HTR-8/SVneo (cell line): ENCODE measurements at regions not wholly inside any gene's neighbourhood (a gene's known extent, or its start where the extent isn't known, plus 50 kb on each side); places are given as distances from the start of the nearest gene placed in this dataset.

Source experiments
- DNase-seq: peaks from one replicate; pipeline ENCODE4 v3.0.0; 2011; ENCODE audit warnings: low spot score, mixed read lengths; ENCODE audit not compliant: insufficient read length
- FAIRE-seq: peaks from 2 replicates; lab custom pipeline; 2011; peaks lifted over from hg19 to GRCh38; lab: Jason Lieb, UNC

DNA sequence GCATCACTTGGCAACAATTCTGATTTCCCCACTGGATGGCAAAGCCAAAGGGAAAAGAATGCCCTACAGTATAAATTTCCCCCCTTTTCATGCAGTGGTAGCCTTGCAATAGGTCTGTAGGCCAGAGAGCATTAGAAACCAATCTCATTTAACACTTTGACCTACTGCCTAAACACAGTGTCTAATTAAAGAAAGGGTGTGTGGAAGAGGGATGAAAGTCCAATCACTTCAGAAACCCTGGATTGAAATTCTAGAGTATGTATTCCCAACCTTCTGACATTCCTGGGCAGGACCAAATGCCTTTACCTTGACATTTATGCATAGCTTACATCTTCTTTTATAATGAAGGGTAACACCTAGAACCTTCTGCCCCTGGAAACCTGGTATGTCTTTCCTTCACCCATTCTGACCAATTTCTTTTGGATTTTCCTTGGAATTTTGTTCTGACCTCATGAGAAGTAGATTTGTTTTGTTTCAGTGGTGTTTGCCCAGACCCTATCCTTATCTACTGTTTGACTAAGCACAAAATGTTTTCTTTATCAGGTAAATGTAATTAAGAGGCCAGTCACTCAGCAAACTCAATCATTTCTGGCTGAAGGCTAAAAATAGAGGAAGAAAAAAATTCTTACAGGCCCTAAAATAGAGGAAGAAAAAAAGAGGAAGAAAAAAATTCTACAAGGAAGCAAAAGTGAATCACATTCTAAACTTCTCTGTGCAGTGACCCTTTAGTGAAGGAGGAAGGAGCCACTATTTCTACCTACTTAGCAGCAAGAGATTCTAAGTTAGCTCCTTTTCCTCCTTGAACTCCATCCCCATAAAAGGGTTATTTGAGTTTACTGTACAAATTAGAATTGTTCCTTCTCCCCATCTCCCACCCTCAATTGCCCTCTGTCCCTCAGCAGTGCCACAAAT, 129.5 kb upstream of the DSCAM start:
- DNase-seq (no peak), FAIRE-seq (no peak)

DNA sequence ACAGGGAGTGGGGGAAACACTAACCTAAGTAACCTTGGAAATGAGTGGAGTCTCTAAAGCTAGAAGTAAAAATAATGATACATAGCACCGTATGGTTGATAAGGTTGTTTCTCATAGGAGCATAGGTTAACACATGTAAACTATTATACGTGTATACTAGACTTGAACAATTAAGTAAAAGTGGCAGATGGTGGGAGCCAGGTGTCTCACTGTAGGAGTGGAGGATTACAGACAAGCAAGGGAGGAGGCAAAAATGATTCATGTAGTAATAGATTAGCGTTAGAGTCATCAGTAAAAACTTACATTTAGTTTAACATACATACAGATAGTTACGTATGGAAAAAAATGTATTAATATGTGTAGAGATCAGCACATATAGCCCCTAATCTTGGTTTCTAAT, 138.4 kb upstream of the DSCAM start:
- no peak for FAIRE-seq
- DNase-seq: no peak

DNA sequence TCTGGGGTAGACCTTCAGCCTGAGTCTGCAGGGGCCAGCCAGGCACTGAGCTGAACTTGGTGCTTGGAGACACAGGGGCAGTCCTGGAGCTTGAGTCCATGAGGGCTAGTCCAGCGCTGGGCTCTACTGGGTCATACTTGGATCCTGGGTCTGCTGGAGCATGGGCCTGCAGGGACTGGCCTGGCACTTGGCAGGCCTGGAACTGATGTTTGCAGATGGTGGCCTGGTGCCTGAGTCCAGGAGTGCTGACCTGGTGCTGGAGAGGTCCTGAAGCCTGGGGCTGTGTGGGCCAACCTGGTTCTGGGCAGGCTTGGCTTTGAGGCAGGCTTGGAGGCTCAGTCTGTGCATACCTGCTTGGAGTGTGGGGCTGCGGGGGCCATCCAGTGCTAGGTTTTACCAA, 143.4 kb upstream of the DSCAM start:
- DNase-seq (no peak), FAIRE-seq (no peak)

DNA sequence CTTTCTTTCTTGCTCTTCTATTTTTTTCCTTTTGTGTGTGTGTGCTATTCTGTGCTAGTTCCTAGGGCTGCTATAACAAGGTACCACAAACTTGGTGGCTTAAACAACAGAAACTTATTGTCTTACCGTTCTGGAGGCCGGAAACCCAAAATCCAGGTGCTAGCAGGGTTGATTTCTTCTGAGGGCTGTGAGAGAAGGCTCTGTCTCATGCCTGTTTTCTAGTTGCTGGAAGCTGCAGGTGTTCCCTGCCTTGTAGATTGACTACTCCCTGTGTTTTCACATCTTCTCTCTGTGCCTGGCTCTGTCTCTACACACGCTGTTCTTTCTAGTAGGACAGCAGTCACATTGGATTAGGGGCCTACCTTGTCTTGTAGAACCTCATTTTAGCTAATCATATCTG, 150.9 kb upstream of the DSCAM start:
- DNase-seq (no peak), FAIRE-seq (no peak)

DNA sequence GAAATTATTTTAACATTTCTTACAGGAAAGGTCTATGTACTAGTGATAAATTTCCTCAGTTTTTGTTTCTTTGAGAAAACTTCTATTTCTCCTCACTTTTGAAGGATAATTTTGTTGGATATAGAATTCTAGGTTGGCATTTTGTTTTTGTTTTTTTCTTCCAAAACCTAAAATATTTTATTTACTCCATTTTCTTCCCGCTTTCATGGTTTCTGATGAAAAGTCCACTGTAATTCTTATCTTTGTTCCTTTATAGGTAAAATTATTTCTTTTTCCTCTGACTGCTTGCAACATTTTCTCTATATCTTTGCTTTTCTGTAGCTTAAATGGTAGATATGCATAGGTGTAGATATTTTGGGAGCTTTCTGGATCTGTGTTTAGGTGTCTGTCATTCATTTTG, 153.9 kb upstream of the DSCAM start:
- DNase-seq (no peak), FAIRE-seq (no peak)

DNA sequence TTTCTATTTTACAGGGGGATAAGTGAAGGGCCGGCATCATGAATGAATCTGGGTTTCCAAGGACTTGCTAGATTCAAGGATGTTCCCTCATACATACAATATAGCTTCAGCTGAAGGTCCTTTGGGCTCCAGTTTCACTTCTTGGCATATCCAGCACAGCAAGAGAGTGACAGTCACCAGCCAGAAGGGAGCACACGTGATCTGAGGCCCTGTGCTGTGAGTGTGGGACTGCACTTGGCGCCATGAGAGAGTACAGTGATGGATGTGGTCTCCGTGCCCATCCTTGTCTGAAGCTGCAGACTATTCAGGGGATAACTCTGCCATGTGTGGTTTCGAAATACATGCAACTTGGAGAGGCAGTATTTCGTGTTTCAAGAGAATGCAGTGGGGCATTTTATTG, 159.7 kb upstream of the DSCAM start:
- FAIRE-seq: no peak
- DNase-seq: no peak

DNA sequence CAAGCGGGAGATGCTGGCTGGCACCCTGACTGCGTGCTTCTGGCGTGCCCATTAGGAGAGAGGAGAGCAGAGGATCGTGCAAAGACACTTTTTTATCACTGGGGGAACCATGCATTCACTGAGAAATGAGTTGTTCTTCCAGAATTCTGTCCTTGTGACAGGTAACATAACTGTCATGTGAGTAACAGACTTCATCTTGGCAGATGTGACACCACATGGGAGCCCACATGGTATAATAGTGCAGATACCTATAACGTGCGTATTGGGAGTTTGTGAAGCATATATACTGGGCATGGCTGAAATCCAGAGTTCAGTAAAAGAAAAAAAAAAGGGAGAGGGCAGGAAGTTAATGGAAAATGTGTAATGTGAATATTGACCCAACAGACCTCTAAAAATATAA, 159.6 kb upstream of the BACE2 start:
- no peak for DNase-seq

DNA sequence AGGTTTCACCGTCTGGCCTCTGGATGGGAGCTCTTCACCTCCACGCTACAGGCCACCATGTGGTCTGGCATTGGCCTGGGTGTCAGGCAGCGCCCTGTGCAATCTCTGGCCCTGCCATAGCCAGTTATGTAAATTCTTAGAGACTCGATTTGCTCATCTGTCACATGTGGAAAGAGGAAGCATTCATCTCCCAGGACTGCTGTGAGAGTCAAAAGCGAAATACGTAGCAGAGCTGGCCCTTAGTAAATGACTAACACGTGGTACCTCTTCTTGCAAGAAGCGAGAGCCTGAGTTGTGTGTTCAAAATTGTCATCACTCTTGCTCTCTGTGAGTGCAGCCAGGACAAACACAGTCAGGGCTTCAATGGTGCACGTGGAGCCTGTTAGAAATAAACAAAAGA, 159.0 kb upstream of the BACE2 start:
- DNase-seq (no peak), FAIRE-seq (no peak)

More for the DNA sequence above, 159.6 kb upstream of the BACE2 start:
- FAIRE-seq: no peak

DNA sequence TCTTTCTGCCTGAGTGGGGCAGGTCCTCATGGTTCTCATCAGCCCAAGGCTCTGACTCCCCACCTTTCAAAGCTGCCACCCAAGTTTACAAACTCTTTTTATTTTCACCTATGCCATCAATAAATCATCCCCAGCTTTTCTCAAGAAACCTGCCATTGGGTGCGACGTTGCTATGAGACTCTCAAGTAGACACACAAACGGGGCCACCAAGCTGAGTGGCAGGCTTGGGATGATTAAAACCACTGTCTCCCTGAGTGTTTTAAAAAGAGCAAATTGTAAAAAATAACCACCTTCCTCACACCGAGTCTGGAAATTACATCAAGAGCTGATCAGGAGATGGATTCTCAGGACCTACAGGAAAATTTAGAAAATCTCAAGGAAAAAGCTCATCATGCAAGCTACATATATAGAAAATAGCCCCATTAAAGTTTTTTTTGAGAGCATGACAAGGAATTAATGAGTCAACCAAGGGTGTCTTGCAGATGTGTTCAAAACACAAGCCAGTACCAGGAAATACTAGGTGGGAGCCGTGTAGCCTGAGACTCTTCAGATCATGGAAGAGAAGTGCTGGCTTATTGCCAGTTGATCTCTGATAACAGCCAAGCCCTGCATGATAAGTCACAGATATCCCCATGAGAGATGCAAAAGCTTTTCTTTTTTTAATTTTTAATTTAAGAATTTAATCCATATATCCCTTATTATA, 158.4 kb upstream of the BACE2 start:
- DNase-seq: no peak
- no peak for FAIRE-seq

DNA sequence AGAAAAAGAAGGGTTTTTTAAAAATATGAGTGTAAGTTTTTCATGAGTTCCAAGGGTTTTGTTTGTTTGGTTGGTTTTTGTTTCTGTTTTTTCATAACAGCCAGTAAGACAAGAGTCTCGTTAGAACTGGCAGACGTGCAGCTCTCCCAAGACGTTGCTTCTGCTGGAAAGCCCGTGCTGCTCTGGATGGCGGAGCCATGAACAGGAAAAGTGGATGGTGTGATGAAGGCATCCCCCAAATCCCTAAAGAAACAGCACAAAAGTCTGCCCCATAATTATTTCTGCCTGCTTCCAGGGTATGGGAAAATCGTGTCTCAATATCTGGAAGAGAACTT, 157.9 kb upstream of the BACE2 start:
- DNase-seq (no peak), FAIRE-seq (no peak)

DNA sequence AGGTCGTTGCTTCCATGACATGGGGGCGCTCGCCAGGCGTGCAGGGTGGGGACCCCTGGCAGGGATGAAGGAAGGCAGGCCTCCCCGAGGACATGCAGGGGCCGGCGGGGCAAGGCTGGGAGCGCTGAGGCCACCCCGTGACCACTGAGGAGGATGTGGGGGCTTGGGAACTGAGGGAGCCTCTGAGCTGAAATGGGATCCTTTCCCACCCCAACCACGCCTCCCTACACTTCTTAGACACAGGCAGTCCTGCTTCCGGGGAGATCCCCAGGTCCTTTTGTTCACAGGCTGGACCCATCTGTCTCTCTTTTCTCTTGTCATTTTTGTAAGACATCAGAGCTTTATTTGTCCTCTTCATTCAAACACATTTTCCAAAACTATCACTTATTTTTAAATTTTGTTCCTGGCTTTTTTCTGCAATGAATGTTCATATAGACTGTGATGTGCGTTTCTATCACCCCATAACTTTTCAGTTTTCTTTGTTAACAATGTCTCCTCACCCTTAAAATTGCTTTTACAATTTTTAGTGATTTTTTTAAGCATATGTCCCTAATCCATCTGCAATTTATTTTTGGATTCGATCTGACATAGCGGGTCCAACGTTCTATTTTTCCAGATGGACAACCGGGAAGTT, 156.7 kb upstream of the BACE2 start:
- DNase-seq: no peak
- FAIRE-seq: no peak

DNA sequence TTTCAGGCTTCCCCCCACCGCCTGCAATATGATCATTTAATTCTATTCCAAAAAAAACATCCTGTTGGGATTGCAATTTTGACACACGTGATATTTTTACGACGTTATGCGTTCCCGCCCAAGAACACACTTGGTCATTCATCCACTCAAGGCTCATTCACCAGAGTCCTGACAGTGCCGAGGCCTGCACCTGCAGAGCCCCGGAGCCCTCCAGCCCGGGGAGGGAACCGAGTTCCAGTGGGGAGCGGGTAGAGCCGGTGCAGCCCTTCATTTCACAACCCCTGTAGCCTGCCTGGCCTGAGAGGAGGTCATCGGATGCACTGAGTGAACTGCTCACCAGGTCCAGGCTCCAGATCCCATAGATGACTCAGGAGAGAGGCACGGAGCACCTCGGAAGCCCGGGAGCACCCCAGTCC, 156.0 kb upstream of the BACE2 start:
- DNase-seq: no peak
- FAIRE-seq: no peak

DNA sequence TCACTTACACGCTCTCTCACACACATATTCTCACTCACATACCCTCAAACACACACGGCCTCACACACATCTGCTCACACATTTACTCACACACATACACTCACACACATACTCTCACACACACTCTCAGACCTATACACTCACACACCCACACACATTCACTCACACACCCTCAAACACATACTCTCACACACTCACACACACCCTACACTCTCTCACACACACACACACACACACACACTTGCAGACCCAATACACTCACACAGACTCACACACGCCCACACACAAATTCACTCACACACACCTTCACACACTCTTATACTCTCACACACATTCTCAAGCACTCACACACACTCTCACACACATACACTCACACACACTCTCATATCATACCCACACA, 155.5 kb upstream of the BACE2 start:
- no peak for DNase-seq
- FAIRE-seq: no peak

DNA sequence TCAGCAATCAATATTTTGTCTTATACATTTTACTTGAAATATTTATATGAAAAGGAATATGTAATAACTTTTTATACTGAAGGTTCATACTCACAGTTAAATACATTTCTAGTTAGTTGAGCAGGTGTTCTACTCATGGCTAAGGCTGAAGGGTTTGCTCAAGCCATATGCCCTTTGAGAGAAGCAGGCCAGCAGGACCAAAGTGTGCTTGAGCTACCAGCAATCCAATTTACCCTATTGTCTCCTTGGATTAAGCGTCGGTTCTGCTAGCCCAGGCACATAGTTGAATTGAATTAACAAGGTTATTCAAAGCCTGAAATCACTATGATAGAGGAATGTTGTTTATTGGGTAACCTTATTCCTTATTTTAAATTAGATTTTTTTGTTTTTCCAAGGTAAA, 151.5 kb upstream of the BACE2 start:
- FAIRE-seq (no peak), DNase-seq (no peak)

DNA sequence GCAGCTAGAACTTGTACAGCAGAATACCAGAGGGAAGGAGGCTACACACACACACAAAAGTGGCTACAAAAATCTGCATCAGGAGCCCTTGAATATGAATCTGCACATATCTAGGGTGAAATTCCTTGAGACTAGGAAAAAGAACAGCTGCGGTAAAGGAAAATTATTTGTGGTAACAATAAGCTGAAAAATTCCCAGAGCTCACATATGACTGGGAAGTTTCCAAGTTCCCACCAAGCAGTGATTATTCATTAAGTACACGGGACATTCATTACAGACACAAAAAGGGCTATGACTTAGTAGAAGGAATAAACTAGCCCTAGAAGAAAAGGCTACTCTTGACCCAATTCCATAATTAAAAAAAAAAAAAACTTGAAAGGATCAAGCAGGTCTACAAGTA, 149.5 kb upstream of the BACE2 start:
- FAIRE-seq: no peak

DNA sequence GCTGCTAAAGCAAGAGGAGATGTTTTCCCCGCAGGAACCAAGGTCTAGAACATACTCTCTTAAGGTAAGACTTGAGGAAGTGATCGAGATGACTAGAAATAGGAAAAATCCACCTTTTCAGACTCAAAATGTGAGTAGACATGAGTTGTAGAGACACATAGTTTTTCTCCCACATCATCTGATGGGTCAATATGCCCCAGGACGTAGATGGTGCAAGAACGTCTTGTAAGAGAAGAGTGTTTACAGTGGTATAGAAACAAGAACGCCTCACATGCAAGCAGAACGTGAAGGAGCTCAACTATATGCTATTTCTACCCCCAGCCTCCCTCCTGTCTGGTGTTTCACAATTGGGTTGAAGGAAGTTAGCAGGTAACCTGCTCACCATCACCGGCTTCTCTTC, 144.0 kb upstream of the BACE2 start:
- no peak for DNase-seq
- no peak for FAIRE-seq

More for the DNA sequence above, 149.5 kb upstream of the BACE2 start:
- DNase-seq: no peak

DNA sequence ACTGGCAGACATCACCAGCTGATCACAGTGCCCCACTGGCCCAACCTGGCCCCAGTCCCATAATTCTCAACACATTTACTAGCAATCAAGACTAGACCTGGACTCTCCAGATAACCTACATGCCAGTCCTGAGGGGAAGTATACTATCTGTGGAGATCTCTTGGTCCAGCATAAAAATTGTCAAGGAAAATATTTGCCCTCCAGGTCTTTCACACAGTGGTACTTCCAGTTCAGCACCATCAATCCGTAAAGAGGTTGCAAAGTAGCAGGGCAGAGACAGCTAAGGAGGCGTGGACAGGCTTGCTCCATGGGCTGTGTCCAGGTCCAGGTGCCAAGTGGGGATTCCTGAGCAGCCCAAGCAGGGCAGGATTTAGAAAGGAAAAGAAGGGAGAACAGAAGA, 143.6 kb upstream of the BACE2 start:
- DNase-seq (no peak), FAIRE-seq (no peak)

DNA sequence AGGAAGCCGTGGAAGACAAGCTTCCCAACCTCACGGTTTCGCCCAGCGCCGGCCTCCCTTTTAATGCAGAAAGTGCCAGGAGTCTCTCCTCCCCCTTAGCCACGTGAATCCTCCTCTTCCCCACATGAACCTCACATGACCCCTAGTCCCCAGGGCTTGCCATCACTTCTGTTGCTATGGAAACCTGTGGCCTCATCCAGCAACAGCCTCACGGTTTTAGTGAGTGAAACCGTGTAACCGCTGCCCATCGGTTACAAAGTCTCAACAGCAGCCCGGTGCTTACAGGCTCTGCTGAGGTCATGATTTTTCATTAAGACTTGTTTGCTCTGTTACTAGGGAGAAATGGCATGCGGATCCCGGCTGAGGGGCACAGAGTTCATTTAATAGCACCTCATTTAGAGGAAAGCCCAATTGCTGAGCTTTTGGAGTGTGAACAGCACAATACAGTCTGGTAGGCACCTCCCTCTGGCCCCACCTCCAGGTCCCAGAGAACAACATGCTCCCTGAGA, 143.2 kb upstream of the BACE2 start:
- DNase-seq (no peak), FAIRE-seq (no peak)

DNA sequence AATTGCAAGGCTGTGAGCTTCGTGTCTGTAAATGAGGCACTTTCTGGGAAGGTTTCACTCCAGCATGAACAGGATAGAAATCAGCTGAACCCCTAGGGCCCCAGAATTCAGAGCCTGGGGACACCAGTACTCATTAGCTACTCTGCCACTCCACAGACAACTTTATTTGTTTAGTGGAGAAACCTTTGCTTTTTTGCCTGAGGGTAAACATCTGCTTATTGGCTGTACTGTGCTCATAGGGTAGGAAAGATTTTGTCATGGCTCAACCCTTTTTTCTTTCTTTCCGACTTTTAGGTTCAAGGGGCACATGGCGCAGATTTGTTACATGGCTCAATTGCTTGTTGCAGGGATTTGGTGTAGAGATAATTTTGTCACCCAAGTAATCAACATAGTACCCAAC, 138.4 kb upstream of the BACE2 start:
- DNase-seq (no peak), FAIRE-seq (no peak)

DNA sequence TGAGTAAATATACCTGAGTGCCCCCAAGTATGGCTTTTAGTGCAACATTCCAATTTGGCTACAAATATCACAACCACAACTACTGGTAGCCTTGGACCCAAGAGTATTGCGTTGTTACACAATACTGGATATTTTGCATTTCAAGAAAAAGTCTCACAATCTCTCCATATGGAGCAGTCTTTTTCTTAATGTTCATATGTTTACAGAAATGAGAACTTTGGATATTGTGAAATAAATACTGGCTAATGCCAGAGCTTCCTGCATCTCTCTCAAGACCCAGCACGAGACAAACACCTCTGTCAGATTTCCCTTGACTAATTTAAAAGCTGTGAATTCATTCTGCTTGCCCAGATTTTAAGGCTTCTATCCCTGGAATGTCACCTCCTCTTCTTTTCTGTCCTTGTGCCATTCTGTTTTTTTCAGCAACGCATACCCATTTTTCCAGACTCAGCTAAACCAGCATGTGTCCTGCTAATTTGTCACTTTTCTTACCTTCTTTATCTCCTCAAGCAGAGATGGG, 136.2 kb upstream of the BACE2 start:
- FAIRE-seq (no peak), DNase-seq (no peak)

DNA sequence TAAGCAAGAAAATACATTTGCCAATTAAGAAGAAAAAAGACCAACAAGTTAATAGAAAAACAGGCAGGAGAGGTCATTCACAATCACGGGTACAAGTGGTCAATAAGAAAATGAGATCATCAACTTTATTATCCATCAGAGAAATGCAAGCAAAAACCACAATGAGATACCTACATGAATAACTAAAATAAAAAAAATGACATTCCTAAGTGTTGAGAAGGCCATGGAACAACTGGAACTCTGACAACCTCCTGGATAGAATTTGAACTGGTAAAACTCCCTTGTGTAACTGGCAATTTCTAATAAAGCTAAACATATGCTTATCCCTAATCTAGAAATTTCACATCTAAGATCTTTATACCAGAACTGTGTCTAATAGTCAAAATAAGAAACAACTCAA, 135.4 kb upstream of the BACE2 start:
- FAIRE-seq (no peak), DNase-seq (no peak)
